Kidney capillary endothelial cell (primary cell): ENCODE measurements at regions not wholly inside any gene's neighbourhood (a gene's known extent, or its start where the extent isn't known, plus 50 kb on each side); places are given as distances from the start of the nearest gene placed in this dataset.

ENCODE experiments used
- DNase-seq: peaks from one replicate; pipeline ENCODE4 v3.0.0-alpha.2; 2018; ENCODE audit warnings: low spot score

- no peak for DNase-seq
Measured at GRCh38 chr2:19600506-19600905, 242.1 kb upstream of the OSR1 start.

GRCh38 chr2:19598971-19599370 is 240.5 kb upstream of the OSR1 start:
- no peak for DNase-seq

- DNase-seq = no peak
Measured at GRCh38 chr2:19592197-19592596, 233.8 kb upstream of the OSR1 start.

GRCh38 chr2:19589791-19590190 is 231.4 kb upstream of the OSR1 start:
- DNase-seq = no peak

GRCh38 chr2:19580830-19581229 is 222.4 kb upstream of the OSR1 start:
- DNase-seq = no peak

GRCh38 chr2:19580264-19580663 is 221.8 kb upstream of the OSR1 start:
- DNase-seq = peak; percentile 40

- no peak for DNase-seq
Measured at GRCh38 chr2:19579461-19579860, 221.0 kb upstream of the OSR1 start.

GRCh38 chr2:19577723-19578122 is 219.3 kb upstream of the OSR1 start:
- DNase-seq = no peak

- peak; percentile 47 for DNase-seq
Measured at GRCh38 chr2:19576411-19576810, 218.0 kb upstream of the OSR1 start.

- DNase-seq = no peak
Measured at GRCh38 chr2:19575641-19576040, 217.2 kb upstream of the OSR1 start.

- peak; percentile 65 for DNase-seq
Measured at GRCh38 chr2:19574778-19575260, 216.4 kb upstream of the OSR1 start.

GRCh38 chr2:19573784-19574183 is 215.4 kb upstream of the OSR1 start:
- DNase-seq = no peak

GRCh38 chr2:19571773-19572172 is 213.3 kb upstream of the OSR1 start:
- no peak for DNase-seq

- DNase-seq = no peak
Measured at GRCh38 chr2:19569300-19569791, 210.9 kb upstream of the OSR1 start.

- no peak for DNase-seq
Measured at GRCh38 chr2:19568809-19569208, 210.4 kb upstream of the OSR1 start.

GRCh38 chr2:19560785-19561184 is 202.4 kb upstream of the OSR1 start:
- DNase-seq = no peak

GRCh38 chr2:19559596-19560240 is 201.3 kb upstream of the OSR1 start:
- no peak for DNase-seq

- DNase-seq = no peak
Measured at GRCh38 chr2:19556648-19557047, 198.2 kb upstream of the OSR1 start.

GRCh38 chr2:19554520-19554919 is 196.1 kb upstream of the OSR1 start:
- no peak for DNase-seq

- no peak for DNase-seq
Measured at GRCh38 chr2:19552270-19552669, 193.8 kb upstream of the OSR1 start.

- DNase-seq = no peak
Measured at GRCh38 chr2:19550750-19551149, 192.3 kb upstream of the OSR1 start.

- no peak for DNase-seq
Measured at GRCh38 chr2:19549821-19550220, 191.4 kb upstream of the OSR1 start.

- DNase-seq = no peak
Measured at GRCh38 chr2:19548116-19548515, 189.7 kb upstream of the OSR1 start.

GRCh38 chr2:19547321-19547720 is 188.9 kb upstream of the OSR1 start:
- DNase-seq = no peak
